ENCODE measurements at regions not wholly inside any gene's neighbourhood (a gene's known extent, or its start where the extent isn't known, plus 50 kb on each side); places are given as distances from the start of the nearest gene placed in this dataset.
A peak's percentile ranks its signal among the peaks of the same experiment; 100 is the strongest.
"Not testable (repeated sequence)": the region's sequence is repeated elsewhere in the genome, so short reads cannot be mapped to it uniquely, and the experiment has no call there.

DNA sequence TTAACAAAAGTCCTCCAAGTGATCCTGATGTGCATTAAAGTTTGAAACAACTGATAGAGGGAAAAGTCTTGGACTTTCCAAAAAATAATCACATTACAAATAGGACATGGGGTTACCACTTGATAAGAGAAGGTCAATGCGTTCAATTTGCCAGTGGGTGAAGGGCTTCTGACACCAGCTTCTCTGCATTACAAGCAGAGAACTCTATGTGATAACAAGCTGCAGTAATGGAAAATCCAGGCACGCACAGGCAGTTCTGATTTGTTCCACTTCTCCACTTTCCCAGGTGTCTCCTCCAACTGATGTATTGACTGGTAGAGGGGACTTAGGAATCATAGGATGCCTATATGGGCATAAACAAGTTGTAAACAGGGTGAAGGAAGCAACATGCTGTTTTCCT lies 234.0 kb upstream of the MGAT5 start:
- no peak for DNase-seq (ENCODE audit: low spot score)

DNA sequence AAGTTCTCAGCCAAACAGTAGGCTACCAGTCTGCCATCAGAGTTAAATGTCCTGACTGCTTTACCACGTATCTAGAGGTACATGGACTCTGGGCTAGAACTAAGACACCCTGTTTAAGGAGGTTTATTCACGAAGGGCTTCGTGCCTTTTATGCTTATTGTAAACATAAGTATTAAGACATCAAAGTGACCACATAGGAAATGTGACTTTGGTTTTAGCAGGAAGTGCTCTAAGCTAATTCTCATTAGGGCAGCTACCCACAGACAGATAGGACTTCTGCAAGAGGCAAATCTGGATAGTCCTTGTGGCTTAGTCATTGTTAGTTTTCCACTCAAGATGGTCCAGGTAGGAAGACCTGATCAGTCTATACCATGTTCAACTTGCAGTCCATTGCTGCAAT lies 233.3 kb upstream of the MGAT5 start:
- DNase-seq (ENCODE audit: low spot score), result peak; percentile 34

DNA sequence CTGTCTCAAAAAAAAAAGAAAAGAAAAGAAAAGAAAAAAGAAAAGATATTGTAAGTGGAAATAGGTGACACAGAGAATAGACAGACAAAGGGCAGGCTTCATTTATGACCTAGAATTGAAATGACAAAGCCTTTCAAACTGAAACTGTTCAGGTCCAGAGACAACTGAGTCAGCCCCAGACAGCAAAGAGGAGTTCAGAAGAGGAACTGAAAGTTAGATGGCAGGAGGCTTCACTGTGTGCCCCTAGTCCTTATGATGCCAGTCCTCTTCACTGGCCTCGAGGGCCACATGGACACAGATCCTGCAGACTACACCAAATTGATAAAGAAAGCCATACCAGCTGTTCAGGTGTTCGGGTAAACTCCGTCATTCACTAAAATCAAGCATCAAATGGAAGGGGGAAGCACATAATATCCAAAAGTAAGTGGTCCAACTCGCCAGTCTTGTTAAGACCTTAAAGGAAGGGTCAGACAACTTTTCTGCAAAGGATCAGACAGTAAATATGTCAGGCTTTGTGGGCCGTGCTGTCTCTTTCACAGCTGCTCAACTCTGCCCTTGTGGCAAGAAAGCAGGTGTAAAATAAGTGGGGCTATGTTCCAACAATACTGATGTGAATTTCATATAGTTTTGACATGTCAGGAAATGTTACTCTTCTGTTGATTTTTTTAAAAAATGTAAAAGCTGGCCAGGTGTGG lies 231.9 kb upstream of the MGAT5 start:
- DNase-seq (ENCODE audit: low spot score), result no peak

DNA sequence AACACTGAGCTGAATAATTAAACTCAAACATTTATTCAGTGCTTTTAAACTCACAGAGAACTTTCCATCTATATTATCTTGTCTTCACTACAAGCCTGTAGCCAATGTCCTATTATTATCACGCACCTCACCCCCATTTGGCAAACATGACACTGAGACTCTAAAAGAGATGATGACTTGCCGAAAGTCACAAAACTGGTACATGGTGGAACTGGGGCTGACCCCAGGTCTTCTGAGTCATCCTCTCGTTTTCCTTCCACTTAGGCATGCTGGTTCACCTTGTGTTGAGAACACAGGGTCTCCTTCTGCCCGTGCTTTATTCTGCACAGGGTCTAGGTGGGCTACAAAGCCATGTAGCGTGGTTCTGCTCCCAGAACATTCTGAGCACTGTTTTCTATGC lies 230.0 kb upstream of the MGAT5 start:
- no peak for DNase-seq (ENCODE audit: low spot score)

DNA sequence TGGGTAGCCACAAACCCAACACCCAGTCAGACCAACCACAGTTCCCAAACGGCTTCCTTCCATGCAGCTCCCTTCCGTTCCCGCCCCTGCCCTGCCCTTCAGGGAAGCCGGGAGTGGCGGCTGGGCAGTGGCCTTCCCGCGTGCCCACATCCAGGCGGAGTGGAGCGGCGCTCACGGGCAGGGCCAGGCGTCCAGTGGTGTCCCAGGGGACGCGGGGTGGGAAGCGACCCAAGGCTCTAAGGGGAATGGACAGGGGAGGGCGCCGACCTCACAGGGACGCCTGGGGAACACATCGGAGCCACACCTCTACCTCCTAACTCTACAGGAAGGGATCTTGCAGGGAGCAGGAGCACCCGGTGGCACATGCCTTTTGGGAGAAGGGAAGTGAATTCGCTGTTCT lies 225.9 kb upstream of the MGAT5 start:
- no peak for DNase-seq (ENCODE audit: low spot score)

DNA sequence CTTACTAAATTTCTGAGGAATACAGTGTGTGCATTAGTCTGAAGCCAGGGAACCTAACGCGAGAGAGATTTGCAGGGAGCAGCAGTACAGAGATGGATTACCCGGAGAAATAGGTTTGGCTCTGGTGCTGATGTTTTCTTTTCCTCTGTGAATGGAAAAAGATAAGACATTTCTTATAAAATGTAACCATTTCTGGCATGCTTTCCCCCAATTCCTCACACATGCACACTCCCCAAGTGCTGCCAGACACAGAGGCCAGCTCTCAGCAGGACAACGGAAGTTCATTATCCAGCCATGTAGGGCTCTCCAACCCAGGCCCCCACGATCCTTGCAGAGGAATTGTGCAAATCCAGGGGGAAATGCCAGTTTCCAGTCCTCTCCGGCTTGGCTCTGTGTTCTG lies 224.5 kb upstream of the MGAT5 start:
- no peak for DNase-seq (ENCODE audit: low spot score)

DNA sequence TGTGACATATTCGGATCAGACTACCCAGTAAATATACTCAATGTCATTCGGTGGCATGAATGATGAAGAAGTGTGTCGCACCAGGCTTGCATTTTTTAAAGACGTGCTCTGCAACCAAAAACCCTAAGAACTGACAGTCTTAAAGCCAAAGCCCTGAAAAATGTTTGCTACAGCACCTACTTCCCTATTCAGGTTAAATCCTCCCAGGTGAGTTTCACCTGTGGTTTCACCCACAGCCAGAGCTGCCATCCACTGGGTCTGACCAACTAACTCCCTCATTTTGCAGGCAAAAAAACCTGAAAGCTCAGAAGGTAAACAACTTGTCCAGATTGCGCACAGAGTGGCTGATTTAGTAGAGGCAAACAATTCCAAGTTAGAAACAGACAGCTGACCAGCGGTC lies 222.3 kb upstream of the MGAT5 start:
- no peak for DNase-seq (ENCODE audit: low spot score)

DNA sequence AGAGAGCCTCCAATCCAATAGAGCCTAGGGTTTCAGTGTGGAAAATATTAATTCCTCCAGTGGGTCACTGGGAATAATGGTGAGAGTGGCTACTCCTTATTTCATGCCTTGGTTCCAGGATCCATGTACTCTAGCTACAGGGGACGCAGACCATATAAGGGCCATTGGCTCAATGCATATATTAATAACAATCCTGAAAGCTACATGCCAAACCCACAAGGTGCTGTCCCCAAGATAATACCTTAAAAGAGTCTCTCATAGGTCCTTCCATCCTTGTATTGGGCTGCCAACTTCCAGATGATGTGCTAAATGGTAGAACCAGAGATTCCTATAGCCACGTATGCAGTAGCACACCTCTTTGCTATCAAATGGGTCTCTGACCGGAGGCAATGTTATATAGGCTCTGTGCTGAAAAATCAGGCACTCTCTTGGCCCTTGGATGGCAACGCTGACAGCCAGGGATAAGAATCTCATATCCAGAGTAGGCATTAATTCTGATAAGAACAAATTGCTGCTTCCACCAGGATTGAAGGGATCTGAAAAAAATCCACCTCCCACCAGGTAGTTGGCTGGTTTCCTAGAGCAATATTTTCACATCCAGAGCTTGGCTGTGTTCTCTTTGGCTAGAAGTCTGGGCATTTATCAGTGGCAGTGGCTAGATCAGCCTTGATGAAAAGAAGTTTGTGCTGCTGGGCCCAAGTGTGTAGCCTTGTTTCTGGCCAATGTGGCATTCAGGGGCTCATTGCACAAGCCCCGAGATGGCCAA lies 218.1 kb upstream of the MGAT5 start:
- no peak for DNase-seq (ENCODE audit: low spot score)

DNA sequence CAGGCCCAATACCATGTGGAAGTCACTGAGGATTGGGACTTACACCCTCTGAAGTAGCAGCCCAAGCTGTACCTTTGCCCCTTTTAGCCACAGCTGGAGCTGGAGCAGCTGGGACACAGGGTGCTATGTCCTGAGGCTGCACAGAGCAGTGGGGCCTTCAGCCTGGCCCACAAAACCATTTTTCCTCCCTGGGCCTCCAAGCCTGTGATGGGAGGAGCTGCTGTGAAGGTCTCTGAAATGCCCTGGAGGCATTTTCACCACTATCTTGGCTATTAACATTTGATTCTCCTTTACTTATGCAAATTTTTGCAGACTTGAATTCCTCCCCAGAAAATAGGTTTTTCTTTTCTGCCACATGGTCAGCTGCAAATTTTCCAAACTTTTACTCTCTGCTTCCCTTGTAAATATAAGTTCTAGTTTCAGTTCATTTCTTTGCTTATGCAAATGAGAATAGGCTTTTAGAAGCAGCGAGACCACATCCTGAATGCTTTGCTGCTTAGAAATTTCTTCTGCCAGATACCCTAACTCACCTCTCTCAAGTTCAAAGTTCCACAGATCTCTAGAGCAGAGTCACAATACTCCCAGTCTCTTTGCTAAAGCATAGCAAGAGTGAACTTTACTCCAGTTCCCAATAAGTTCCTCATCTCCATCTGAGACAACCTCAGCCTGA lies 213.8 kb upstream of the MGAT5 start:
- DNase-seq (ENCODE audit: low spot score), result no peak

DNA sequence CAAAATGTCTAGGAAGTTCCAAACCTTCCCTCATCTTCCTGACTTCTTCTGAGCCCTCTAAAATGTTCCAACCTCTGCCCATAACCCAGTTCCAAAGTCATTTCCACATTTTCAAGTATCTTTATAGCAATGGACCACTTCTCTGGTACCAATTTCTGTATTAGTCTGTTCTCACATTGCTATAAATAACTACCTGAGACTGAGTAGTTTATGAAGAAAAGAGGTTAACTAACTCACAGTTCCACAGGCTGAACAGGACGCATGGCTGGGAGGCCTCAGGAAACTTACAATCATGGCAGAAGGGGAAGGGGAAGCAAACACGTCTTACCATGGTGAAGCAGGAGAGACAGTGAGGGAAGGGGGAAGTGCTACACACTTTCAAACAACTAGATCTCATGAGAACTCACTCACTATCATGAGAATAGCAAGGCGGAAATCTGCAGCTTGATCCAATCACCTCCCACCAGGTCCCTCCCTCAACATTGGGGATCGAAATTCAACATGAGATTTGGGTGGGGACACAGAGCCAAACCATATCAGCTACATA lies 213.2 kb upstream of the MGAT5 start:
- DNase-seq (ENCODE audit: low spot score), result not testable (repeated sequence)

DNA sequence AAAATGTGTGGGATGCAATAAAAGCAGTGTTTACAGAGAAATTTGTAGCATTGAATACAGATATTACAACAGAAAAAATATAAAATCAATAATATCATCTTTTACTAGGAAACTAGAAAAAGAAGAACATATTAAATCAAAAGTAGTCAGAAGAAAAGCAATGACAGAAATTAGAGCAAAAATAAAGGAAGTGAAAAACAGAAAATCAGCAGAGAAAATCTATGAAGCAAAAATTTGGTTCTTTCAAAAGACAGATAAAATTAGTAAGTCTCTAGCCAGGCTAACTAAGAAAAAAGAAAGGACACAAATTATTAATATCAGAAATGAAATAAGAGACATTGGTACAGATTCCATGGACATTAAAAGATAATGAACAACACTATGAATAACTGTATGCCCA lies 212.0 kb upstream of the MGAT5 start:
- no peak for DNase-seq (ENCODE audit: low spot score)

DNA sequence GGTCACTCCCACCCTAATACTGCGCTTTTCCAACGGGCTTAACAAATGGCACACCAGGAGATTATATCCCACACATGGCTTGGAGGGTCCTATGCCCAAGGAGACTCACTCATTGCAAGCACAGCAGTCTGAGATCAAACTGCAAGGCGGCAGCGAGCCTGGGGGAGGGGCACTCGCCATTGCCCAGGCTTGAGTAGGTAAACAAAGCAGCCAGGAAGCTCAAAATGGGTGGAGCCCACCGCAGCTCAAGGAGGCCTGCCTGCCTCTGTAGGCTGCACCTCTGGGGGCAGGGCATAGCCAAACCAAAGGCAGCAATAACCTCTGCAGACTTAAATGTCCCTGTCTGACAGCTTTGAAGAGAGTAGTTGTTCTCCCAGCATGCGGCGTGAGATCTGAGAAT lies 210.8 kb upstream of the MGAT5 start:
- not testable (repeated sequence) for DNase-seq (ENCODE audit: low spot score)

DNA sequence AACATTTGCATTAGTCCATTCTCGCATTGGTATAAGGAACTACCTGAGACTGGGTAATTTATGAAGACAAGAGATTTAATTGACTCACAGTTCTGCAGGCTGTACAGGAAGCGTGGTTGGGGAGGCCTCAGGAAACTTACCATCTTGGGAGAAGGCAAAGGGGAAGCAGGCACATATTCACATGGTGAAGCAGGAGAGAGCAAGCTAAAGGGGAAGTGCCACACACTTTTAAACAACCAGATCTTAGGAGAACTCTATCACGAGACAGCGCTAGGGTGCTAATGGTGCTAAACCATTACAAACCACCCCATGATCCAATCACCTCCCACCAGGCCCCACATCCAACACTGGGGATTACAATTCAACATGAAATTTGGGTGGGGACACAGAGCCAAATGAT lies 201.7 kb upstream of the MGAT5 start:
- no peak for DNase-seq (ENCODE audit: low spot score)

DNA sequence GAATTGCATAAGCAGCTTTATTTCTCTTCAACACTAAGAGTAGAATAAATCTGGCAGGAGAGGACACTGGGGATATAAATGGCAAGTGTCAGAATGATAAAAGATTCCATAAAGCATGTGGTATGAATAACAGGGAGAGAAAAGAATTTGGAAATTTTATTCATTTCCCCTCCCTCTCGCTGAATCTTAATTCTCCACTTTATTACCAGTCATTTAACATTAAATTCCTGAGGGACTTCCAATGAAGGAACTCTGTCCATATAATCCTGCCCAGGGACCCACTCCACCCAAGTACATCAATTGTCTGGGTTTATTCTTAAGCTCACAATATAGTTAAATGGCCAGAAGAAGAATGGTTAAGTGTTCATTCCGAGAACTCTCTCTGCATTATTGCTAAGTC lies 197.7 kb upstream of the MGAT5 start:
- no peak for DNase-seq (ENCODE audit: low spot score)

DNA sequence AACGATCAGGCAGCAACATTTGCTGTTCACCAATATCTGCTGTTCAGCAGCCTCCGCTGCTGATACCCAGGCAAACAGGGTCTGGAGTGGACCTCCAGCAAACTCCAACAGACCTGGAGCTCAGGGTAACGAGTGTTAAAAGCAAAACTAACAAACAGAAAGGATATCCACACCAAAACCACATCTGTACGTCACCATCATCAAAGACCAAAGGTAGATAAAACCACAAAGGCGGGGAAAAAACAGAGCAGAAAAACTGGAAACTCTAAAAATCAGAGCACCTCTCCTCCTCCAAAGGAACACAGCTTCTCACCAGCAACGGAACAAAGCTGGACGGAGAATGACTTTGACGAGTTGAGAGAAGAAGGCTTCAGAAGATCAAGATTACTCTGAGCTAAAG lies 192.8 kb upstream of the MGAT5 start:
- DNase-seq (ENCODE audit: low spot score), result not testable (repeated sequence)

DNA sequence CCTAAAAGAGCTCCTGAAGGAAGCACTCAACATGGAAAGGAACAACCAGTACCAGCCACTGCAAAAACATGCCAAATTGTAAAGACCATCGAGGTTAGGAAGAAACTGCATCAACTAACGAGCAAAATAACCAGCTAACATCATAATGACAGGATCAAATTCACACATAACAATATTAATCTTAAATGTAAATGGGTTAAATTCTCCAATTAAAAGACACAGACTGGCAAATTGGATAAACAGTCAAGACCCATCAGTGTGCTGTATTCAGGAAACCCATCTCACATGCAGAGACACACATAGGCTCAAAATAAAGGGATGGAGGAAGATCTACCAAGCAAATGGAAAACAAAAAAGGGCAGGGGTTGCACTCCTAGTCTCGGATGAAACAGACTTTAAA lies 191.6 kb upstream of the MGAT5 start:
- not testable (repeated sequence) for DNase-seq (ENCODE audit: low spot score)

DNA sequence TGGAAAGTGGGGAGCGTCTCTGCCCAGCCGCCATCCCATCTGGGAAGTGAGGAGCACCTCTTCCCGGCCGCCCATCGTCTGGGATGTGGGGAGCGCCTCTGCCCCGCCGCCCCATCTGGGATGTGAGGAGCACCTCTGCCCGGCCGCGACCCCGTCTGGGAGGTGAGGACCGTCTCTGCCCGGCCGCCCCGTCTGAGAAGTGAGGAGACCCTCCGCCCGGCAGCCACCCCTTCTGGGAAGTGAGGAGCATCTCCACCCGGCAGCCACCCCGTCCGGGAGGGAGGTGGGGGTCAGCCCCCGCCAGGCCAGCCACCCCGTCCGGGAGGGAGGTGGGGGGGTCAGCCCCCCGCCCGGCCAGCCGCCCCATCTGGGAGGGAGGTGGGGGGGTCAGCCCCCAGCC lies 190.0 kb upstream of the MGAT5 start:
- DNase-seq (ENCODE audit: low spot score), result not testable (repeated sequence)

DNA sequence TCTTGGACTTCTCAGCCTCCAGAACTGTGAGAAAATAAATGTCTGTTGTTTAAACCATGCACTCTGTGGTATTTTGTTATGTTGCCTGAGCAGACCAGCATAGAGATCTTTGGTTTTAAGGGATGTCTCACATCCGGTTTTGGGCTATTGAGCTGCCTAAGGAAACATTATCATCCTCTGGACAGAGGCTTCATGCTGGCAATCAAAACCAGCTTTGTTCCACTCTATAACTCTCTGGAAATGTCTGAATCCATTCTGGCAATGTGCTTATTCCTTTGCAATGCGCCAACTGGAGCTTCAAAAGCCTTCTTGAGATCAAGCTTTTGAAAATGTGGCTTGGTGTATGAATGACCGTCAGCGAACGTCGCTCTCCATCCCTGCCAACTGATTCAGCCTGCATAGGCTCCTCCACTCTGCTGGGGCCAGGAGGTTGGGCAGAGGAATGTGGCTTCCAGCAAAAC lies 183.6 kb upstream of the MGAT5 start:
- DNase-seq (ENCODE audit: low spot score), result no peak

DNA sequence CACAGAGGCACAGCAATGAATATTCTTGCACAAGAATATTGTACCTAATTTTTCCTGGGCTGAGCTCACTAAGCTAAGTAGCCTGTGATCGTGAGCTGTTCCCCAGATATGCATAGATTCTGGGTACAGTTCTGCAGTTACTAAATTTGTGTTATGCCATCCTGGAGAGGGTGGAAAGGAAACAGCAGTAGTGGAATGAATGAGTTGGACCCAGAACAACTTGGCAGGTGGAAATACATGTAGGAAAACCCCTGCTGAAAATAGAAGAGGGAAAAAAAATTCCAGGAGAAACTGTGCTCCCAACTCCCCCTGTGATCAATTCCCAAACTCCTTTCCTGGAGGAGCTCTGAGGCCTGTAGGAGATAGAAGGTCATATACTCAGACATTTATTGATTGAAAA lies 181.5 kb upstream of the MGAT5 start:
- no peak for DNase-seq (ENCODE audit: low spot score)

DNA sequence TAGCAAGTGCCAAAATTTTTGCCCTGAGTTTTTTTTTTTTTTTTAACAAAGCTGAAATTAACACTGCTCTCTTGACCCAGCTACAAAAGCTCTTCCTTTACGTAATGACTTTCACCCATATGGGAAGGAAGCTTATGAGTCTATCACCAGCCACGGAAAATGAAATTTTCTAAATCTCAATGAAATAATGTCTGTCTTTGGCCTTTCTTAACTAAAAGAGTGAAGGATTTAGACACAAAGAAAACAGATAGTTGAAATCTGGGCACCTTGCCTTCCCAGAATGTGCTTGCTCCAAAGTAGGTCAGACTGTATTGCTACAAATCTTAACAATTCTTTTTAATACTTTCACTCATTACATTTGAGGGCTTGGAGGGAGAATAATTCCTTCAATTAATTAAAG lies 180.8 kb upstream of the MGAT5 start:
- DNase-seq (ENCODE audit: low spot score), result no peak

DNA sequence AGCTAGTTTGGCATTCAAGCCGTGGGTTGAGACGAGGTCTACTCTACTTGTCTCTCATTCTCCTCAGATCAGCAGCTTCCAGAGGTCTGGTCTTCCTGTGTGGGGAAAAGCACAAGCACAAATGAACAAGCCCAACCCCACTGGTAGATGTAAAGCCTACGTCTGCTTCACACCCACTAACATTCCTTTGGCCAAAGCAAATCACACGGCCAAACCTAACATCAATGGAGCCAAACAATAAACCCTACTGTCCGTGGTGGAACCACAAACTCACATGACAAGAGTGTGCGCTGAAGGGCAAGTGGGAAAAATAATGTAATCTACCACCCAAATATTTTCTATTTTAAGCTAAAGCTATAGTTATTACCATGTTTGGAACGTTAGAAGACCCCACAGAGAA lies 179.3 kb upstream of the MGAT5 start:
- no peak for DNase-seq (ENCODE audit: low spot score)

DNA sequence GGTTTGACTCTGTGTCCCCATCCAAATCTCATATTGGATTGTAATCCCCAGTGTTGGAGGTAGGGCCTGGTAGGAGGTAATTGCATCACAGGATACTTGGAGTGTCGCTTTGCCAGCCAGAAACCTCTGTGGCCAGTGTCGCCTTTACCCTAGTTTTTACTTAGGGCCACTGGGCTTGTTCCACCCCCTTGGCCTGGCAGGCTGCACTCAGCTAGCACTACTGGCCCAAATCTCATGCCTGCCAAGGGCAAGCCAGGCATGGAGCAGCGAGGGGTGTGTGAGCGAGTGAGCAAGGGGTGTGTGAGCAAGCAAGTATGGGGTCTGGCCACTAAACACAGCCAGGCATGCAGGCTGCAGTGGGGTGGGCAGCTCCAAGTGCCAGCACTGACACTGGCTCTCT lies 178.7 kb upstream of the MGAT5 start:
- DNase-seq (ENCODE audit: low spot score), result no peak

DNA sequence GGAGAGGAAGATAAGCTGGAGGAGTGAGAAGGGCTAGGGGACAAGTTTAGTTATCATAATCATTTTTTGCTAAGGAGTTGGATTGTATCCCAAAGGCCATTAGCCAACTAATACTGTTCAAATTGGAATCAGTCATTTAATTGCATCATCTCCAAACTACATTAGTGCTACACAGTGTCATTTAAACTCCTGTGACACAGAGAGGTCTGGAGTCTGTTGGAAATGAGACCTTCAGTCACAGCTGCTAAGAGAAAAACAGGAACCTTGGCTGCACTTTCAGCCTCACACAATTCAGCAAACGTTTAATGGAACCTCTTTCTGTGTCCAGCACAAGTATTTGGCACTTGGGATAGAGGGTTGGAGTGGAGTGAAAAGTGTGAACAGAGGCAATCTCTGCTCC lies 175.5 kb upstream of the MGAT5 start:
- no peak for DNase-seq (ENCODE audit: low spot score)

Measured in CD4-positive, alpha-beta T cell treated with Interleukin-2 at 100 ng/mL for 4 hours (primary cell).